Endodermal cell (in vitro differentiated cells): ENCODE measurements at regions not wholly inside any gene's neighbourhood (a gene's known extent, or its start where the extent isn't known, plus 50 kb on each side); places are given as distances from the start of the nearest gene placed in this dataset.

Experiments
- DNase-seq: peaks from one replicate; pipeline ENCODE4 v3.0.0-alpha.2; 2017
- H3K27ac ChIP-seq: 2 replicates; pipeline ENCODE4 v1.5.1; 2013; ENCODE audit warnings: mild to moderate bottlenecking, low read depth, low read length, moderate library complexity
- H3K27me3 ChIP-seq: 2 replicates; pipeline ENCODE4 v1.6.1; 2013; ENCODE audit warnings: mild to moderate bottlenecking, low read length, moderate library complexity; ENCODE audit not compliant: insufficient read depth, control insufficient read depth, poor library complexity, severe bottlenecking
- H3K36me3 ChIP-seq: 2 replicates; pipeline ENCODE4 v1.7.0; 2013; ENCODE audit warnings: mild to moderate bottlenecking, low read length, moderate library complexity; ENCODE audit not compliant: control insufficient read depth, insufficient read depth
- H3K4me1 ChIP-seq: one replicate; pipeline ENCODE4 v1.7.0; 2013; ENCODE audit warnings: low read length; ENCODE audit not compliant: control insufficient read depth, insufficient read depth
- H3K4me3 ChIP-seq: 2 replicates; pipeline ENCODE4 v1.5.1; 2013; ENCODE audit warnings: mild to moderate bottlenecking, low read length, moderate library complexity
- H3K9ac ChIP-seq: 2 replicates; pipeline ENCODE4 v1.6.1; 2013; ENCODE audit warnings: mild to moderate bottlenecking, low read length, moderate library complexity; ENCODE audit not compliant: poor library complexity, severe bottlenecking; ENCODE audit errors: extremely low read depth
- H3K9me3 ChIP-seq: 2 replicates; pipeline ENCODE4 v1.6.1; 2013; ENCODE audit warnings: mild to moderate bottlenecking, low read length, moderate library complexity; ENCODE audit not compliant: control insufficient read depth
- H3K27ac Mint-ChIP-seq: 2 replicates; pipeline ENCODE4 v1.8.0; 2020; ENCODE audit warnings: mixed read lengths
- H3K27me3 Mint-ChIP-seq: 2 replicates; pipeline ENCODE4 v1.8.0; 2021; ENCODE audit warnings: mild to moderate bottlenecking, mixed read lengths; ENCODE audit not compliant: insufficient read depth
- H3K36me3 Mint-ChIP-seq: 2 replicates; pipeline ENCODE4 v1.8.0; 2020; ENCODE audit warnings: low read depth, mixed read lengths
- H3K4me1 Mint-ChIP-seq: 2 replicates; pipeline ENCODE4 v1.8.0; 2020; ENCODE audit warnings: mixed read lengths
- H3K4me3 Mint-ChIP-seq: 2 replicates; pipeline ENCODE4 v1.8.0; 2020; ENCODE audit warnings: mild to moderate bottlenecking, moderate library complexity, mixed read lengths
- H3K9me3 Mint-ChIP-seq: 2 replicates; pipeline ENCODE4 v1.8.0; 2020; ENCODE audit warnings: mild to moderate bottlenecking, mixed read lengths
- WGBS, 2 experiments: methylation state at CpG; one replicate each; pipeline versions ENCODE4 v1.1.5 to v1.1.7; 2013; ENCODE audit warnings: missing lambda C conversion rate in 2 of 2, mixed read lengths in 1 of 2; ENCODE audit not compliant: insufficient coverage in 1 of 2, insufficient read length in 1 of 2; 5-methylcytosine and 5-hydroxymethylcytosine counted together
- TF ChIP-seq, protein P1 (sequence below): fragments of 200-600 bp; sonication (generic); conservative IDR thresholded peaks from 2 replicates; pipeline ENCODE4 v1.5.0; 2021; ENCODE audit warnings: antibody characterized with exemption, mild to moderate bottlenecking

DNA sequence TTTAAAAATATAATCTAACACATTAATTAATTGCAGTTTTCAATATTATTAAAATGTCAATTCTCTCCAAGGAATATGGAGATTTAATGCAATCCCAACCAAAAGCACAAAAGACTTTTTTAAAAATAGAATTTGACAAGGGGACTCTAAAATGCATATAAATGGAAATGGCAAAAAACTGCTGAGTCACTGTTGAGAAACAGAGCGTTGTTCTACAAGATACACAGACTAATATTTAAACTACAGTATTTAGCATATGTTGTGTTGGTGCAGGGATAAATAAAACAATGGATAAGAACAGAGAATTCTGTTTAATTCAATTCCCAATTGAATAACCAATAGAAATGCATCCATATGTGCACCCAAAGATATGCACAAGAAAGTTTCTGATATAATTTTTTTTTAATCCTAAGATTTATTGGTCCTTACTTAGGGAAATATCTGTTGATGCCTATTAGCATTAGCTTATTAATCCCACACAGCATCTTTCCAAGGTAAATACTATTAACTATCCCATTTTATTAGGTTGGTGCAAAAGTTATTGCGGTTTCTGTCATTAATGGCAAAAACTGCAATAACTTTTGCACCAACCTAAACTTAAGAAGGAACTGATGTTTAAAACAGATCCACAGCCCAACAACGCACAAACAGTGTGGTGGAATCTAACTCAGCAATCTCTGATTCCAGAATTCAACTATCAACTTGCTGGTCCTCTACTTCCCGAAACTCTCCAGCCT lies 86.8 kb upstream of the VEGFC start:
- WGBS, 2 experiments: 90 to 93% methylated on average over 2 to 4 of the region's 4 CpGs
- no peaks in the 10 kb centered on the region for H3K36me3 Mint-ChIP-seq
- H3K4me3 Mint-ChIP-seq: no peak overlapping the region
- no peak for DNase-seq
- H3K9ac ChIP-seq: no peak overlapping the region
- no peaks in the 10 kb centered on the region for H3K9me3 ChIP-seq
- TF ChIP-seq, protein P1, sequence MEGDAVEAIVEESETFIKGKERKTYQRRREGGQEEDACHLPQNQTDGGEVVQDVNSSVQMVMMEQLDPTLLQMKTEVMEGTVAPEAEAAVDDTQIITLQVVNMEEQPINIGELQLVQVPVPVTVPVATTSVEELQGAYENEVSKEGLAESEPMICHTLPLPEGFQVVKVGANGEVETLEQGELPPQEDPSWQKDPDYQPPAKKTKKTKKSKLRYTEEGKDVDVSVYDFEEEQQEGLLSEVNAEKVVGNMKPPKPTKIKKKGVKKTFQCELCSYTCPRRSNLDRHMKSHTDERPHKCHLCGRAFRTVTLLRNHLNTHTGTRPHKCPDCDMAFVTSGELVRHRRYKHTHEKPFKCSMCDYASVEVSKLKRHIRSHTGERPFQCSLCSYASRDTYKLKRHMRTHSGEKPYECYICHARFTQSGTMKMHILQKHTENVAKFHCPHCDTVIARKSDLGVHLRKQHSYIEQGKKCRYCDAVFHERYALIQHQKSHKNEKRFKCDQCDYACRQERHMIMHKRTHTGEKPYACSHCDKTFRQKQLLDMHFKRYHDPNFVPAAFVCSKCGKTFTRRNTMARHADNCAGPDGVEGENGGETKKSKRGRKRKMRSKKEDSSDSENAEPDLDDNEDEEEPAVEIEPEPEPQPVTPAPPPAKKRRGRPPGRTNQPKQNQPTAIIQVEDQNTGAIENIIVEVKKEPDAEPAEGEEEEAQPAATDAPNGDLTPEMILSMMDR: no peak
- no peaks in the 10 kb centered on the region for H3K9me3 Mint-ChIP-seq
- H3K4me1 ChIP-seq: no peaks in the 10 kb centered on the region
- H3K27me3 Mint-ChIP-seq: no peaks in the 10 kb centered on the region
- H3K27ac ChIP-seq: no peak overlapping the region
- no peak overlapping the region for H3K4me3 ChIP-seq
- peaks cover 3% of the 10 kb centered on the region for H3K4me1 Mint-ChIP-seq
- H3K36me3 ChIP-seq: no peaks in the 10 kb centered on the region
- H3K27ac Mint-ChIP-seq: peak overlapping the region; percentile 18
- no peaks in the 10 kb centered on the region for H3K27me3 ChIP-seq

DNA sequence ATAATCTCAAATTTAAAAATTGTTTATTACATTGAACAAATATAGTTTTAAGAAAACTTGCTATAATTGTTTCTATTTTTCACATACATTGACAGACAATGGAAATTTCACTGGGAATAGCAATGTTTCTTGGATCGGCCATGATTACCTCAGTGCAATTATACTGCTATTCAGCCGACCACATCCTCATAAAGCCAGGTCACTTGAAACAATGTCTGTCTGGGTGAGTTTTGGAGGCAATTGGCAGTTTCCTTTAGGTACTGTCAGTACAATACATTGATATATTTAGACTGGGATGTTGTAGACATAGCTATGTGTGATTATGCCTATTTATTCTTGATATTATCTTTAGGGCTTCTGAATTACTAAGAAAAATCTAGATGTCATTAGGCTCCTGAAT lies 89.5 kb upstream of the VEGFC start:
- DNase-seq: no peak
- Mint-ChIP-seq H3K4me1 (no peaks in the 10 kb centered on the region), H3K4me3 (no peak overlapping the region), H3K27me3 (no peaks in the 10 kb centered on the region), H3K9me3 (no peaks in the 10 kb centered on the region), H3K36me3 (no peaks in the 10 kb centered on the region), H3K27ac (no peak overlapping the region)
- no peaks in the 10 kb centered on the region for H3K36me3 ChIP-seq
- H3K4me1 ChIP-seq: no peaks in the 10 kb centered on the region
- H3K27ac ChIP-seq: no peak overlapping the region
- no peak overlapping the region for H3K9ac ChIP-seq
- H3K4me3 ChIP-seq: no peak overlapping the region
- TF ChIP-seq, protein P1: no peak
- 95 to 100% methylated on average over 2 of the region's 2 CpGs for WGBS, 2 experiments
- no peaks in the 10 kb centered on the region for H3K9me3 ChIP-seq
- H3K27me3 ChIP-seq: no peaks in the 10 kb centered on the region

DNA sequence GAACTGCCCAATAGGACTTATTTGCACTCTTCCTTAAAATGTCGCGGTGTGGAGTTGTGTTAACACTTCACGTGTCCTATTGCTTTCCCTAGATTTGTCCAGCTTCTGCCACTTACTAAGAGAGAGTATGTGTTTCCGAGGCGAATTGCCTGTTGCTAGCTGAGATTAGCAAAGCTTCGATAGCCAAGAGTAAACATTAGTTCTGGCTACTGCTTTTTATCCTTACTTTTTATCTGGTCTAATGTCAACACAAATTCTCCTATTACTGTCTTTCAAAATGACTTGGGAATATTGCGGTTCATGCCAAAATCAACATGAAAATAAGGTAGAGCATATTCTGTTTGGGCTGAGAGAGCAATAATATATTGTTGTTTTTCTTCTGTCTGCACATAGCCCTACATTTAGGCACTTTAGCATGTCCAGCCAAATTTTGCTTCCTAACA lies 90.4 kb upstream of the VEGFC start:
- H3K4me3 Mint-ChIP-seq: no peak overlapping the region
- whole genome bisulfite sequencing, 2 experiments: 75 to 87% methylated on average over 6 to 7 of the region's 7 CpGs
- H3K36me3 Mint-ChIP-seq: no peaks in the 10 kb centered on the region
- no peaks in the 10 kb centered on the region for H3K27me3 ChIP-seq
- H3K9ac ChIP-seq: no peak overlapping the region
- no peaks in the 10 kb centered on the region for H3K9me3 Mint-ChIP-seq
- no peaks in the 10 kb centered on the region for H3K4me1 ChIP-seq
- H3K27me3 Mint-ChIP-seq: no peaks in the 10 kb centered on the region
- no peak overlapping the region for H3K27ac ChIP-seq
- H3K4me3 ChIP-seq: no peak overlapping the region
- H3K4me1 Mint-ChIP-seq: no peaks in the 10 kb centered on the region
- TF ChIP-seq, protein P1: no peak
- H3K36me3 ChIP-seq: no peaks in the 10 kb centered on the region
- no peak for DNase-seq
- no peaks in the 10 kb centered on the region for H3K9me3 ChIP-seq
- no peak overlapping the region for H3K27ac Mint-ChIP-seq
